NB4 (cell line): ENCODE measurements at regions not wholly inside any gene's neighbourhood (a gene's known extent, or its start where the extent isn't known, plus 50 kb on each side); places are given as distances from the start of the nearest gene placed in this dataset.

Experiments
- DNase-seq: peaks from one replicate; pipeline ENCODE4 v3.0.0; 2010; ENCODE audit warnings: low read depth
- H3K4me3 ChIP-seq: one replicate; pipeline ENCODE4 v1.5.1; 2011; ENCODE audit warnings: mild to moderate bottlenecking, low read depth, low read length, moderate library complexity
- CTCF ChIP-seq: IDR thresholded peaks from one replicate; pipeline ENCODE4 v1.5.1; 2012; ENCODE audit warnings: low read depth, low read length
- MYC ChIP-seq: IDR thresholded peaks from 2 replicates; pipeline ENCODE4 v1.6.1; 2011; ENCODE audit warnings: low read depth, low read length
- POLR2A ChIP-seq: IDR thresholded peaks from 2 replicates; pipeline ENCODE4 v1.6.1; 2011; ENCODE audit warnings: mild to moderate bottlenecking; ENCODE audit not compliant: insufficient read length; ENCODE audit errors: extremely low read depth
- TF ChIP-seq, protein P1 (sequence below): IDR thresholded peaks from 2 replicates; pipeline ENCODE4 v1.6.1; 2011; ENCODE audit warnings: low read depth, low read length

GRCh38 chr1:81032374-81032773, 768.4 kb upstream of the ADGRL2 start:
- no peak for DNase-seq
- no peak overlapping the region for H3K4me3 ChIP-seq
- TF ChIP-seq POLR2A (no peak), CTCF (no peak), MYC (no peak)
- TF ChIP-seq, protein P1, sequence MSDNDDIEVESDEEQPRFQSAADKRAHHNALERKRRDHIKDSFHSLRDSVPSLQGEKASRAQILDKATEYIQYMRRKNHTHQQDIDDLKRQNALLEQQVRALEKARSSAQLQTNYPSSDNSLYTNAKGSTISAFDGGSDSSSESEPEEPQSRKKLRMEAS, result no peak

DNA sequence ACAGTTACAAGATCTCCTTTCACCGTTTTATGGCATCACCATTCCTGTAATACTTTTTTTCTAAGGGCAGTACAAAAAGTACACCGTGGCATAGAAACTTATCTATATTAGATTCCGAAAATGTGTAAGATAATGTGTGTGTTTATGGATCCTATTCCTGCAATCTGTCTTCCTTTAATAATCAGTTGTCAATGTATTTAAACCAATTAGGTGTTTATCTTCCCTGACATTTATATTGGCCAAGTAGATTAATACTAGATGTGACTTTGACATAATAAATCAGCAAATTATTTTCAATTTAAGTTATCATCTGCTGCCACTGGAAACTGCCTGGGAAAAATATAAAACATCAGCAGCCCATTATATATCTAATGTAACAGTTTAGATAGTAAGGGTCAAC, 770.3 kb upstream of the ADGRL2 start:
- TF ChIP-seq, protein P1, result no peak
- TF ChIP-seq POLR2A (no peak), MYC (no peak), CTCF (no peak)
- no peak for DNase-seq
- no peak overlapping the region for H3K4me3 ChIP-seq

DNA sequence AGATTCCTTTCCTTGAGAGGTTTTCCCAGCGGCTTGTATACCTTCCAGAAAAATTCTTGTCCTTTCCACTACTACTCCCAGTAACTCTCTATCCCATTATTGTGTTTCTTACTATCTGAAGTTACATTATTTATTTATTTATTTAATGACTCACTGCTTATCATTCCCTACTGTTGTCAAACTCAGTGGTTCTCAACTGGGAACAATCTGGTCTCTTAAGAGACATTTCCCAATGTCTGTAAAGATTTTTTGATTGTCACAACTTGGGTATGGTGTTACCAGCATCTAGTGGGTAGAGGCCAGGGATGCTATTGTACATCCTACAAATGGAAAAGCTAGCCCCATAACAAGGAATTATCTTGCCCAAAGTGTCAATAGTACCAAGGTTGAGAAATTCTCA, 771.5 kb upstream of the ADGRL2 start:
- DNase-seq, result no peak
- TF ChIP-seq CTCF (no peak), POLR2A (no peak), MYC (no peak)
- TF ChIP-seq, protein P1, result no peak
- H3K4me3 ChIP-seq, result no peak overlapping the region

DNA sequence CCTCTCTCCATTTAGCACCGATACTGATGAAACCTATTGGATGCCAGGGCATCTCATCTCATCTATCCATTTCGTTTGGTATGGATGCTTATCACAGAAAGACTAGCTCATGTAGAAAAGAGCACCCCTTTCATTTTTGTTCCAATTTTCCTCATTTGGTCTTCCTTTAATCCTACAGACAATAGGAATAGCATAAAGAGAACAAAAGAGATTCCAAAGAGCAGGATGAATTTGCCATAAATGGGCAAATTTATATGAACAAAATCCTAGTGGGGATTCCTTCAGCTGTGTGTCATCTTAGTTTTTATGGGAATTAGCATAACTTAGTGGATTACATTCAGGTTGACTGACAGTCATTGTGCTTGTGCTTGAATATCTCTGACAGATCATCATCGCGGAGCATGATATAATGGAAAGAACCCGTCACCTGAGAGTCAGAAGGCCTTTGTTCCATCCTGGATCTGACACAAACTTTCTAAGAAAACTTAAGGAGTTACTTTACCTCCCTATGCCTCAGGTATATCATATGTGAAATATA, 777.5 kb upstream of the ADGRL2 start:
- DNase-seq, result no peak
- TF ChIP-seq POLR2A (no peak), MYC (no peak), CTCF (no peak)
- TF ChIP-seq, protein P1, result no peak

GRCh38 chr1:81021134-81021533, 779.6 kb upstream of the ADGRL2 start:
- TF ChIP-seq POLR2A (no peak), MYC (no peak), CTCF (no peak)
- no peak overlapping the region for H3K4me3 ChIP-seq
- no peak for DNase-seq

More for the DNA sequence above, 777.5 kb upstream of the ADGRL2 start:
- H3K4me3 ChIP-seq, result no peak overlapping the region

- H3K4me3 ChIP-seq, result no peak overlapping the region
- no peak for DNase-seq
- TF ChIP-seq MYC, result no peak
- no peak for TF ChIP-seq CTCF
- TF ChIP-seq, protein P1, result no peak
- TF ChIP-seq POLR2A, result no peak
These were observed 780.2 kb upstream of the ADGRL2 start for GRCh38 chr1:81020506-81020905.
